ENCODE measurements at regions not wholly inside any gene's neighbourhood (a gene's known extent, or its start where the extent isn't known, plus 50 kb on each side); places are given as distances from the start of the nearest gene placed in this dataset.
"Not testable (repeated sequence)": the region's sequence is repeated elsewhere in the genome, so short reads cannot be mapped to it uniquely, and the experiment has no call there.

DNA sequence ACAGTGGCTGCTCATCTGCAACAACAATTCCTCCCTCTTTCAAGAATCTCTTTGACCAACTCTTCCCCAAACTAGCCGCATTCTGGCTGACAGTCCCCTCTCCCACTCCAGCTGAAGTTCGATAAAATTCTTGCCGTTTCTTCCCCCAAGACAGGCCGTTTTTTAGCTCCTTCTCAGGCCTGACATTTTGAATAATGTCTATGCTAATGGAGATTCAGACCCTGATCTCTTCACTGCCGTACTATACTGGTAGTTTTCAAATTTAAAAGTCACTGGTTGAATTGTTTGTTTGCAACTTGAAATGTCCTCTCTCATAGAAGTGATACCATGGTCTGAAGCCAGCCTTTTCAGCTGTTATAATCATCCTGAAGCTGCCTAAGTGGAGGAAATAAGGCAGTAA lies 65.9 kb upstream of the AMN1 start:
- no peak overlapping the region for H3K4me3 Mint-ChIP-seq
- TF ChIP-seq, protein P1, sequence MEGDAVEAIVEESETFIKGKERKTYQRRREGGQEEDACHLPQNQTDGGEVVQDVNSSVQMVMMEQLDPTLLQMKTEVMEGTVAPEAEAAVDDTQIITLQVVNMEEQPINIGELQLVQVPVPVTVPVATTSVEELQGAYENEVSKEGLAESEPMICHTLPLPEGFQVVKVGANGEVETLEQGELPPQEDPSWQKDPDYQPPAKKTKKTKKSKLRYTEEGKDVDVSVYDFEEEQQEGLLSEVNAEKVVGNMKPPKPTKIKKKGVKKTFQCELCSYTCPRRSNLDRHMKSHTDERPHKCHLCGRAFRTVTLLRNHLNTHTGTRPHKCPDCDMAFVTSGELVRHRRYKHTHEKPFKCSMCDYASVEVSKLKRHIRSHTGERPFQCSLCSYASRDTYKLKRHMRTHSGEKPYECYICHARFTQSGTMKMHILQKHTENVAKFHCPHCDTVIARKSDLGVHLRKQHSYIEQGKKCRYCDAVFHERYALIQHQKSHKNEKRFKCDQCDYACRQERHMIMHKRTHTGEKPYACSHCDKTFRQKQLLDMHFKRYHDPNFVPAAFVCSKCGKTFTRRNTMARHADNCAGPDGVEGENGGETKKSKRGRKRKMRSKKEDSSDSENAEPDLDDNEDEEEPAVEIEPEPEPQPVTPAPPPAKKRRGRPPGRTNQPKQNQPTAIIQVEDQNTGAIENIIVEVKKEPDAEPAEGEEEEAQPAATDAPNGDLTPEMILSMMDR (conservative IDR thresholded peaks at IDR 0.05), result no peak
- Histone ChIP-seq H3T11ph (ENCODE audit: low read length) (no peak overlapping the region), H4K91ac (ENCODE audit: insufficient read length, low read depth, low read length) (no peak overlapping the region), H3K56ac (ENCODE audit: insufficient read length, low read depth, low read length) (no peak overlapping the region), H2BK120ac (ENCODE audit: low read depth, low read length, poor library complexity, severe bottlenecking) (no peak overlapping the region), H4K20me1 (ENCODE audit: control insufficient read depth, insufficient read depth, insufficient read length) (no peaks in the 10 kb centered on the region), H4K5ac (ENCODE audit: insufficient read length, low read depth, low read length) (no peak overlapping the region), H3K4me2 (ENCODE audit: insufficient read depth, insufficient read length, low read length) (no peak overlapping the region), H2AFZ (ENCODE audit: low read length) (no peak overlapping the region), H3K18ac (ENCODE audit: insufficient read length, low read depth, low read length) (no peak overlapping the region), H4K8ac (replicated peaks; ENCODE audit: insufficient read length, low read depth, low read length) (no peak overlapping the region), H3K27me3 (ENCODE audit: insufficient read depth, low read length) (no peaks in the 10 kb centered on the region), H2BK20ac (ENCODE audit: low read depth, low read length, poor library complexity, severe bottlenecking) (no peak overlapping the region), H3K79me1 (ENCODE audit: insufficient read depth, low read depth, low read length, poor library complexity, severe bottlenecking) (no peaks in the 10 kb centered on the region), H3K23ac (ENCODE audit: insufficient read length, low read depth, low read length) (no peak overlapping the region), H2AK5ac (ENCODE audit: insufficient read length, low read length) (no peak overlapping the region), H3K9ac (ENCODE audit: extremely low read depth, insufficient read length, low read length) (no peak overlapping the region), H3K4me1 (ENCODE audit: insufficient read depth, low read length) (no peaks in the 10 kb centered on the region), H2BK5ac (ENCODE audit: insufficient read length, low read length) (no peak overlapping the region), H2BK12ac (ENCODE audit: insufficient read length, low read depth, low read length) (no peak overlapping the region), H2BK15ac (ENCODE audit: low read depth, low read length) (no peak overlapping the region), H3K14ac (ENCODE audit: insufficient read depth, low read length) (no peak overlapping the region), H3K79me2 (ENCODE audit: insufficient read depth, low read length) (no peaks in the 10 kb centered on the region), H3K4ac (ENCODE audit: low read depth, low read length) (no peak overlapping the region), H3K27ac (ENCODE audit: insufficient read length, low read depth, low read length) (no peak overlapping the region), H3K9me3 (ENCODE audit: control insufficient read depth, low read depth, low read length) (no peaks in the 10 kb centered on the region), H3K23me2 (ENCODE audit: insufficient read length, low read depth, low read length, poor library complexity, severe bottlenecking) (no peaks in the 10 kb centered on the region)
- H3K36me3 Mint-ChIP-seq (ENCODE audit: insufficient read depth in 1 of 3, low read depth in 3 of 3), result peaks cover 0 to 5% (median 0%) of the 10 kb centered on the region in 3 experiments; a peak in 2 of 7 replicates
- peaks cover 3 to 4% of the 10 kb centered on the region in 2 experiments; a peak in 2 of 5 replicates for H3K9me3 Mint-ChIP-seq
- DNase-seq, result no peak
- H3K4me1 Mint-ChIP-seq, result peaks cover 14 to 18% of the 10 kb centered on the region in 2 experiments
- no peaks in the 10 kb centered on the region; the same call in 1 of the 2 replicates for H3K27me3 Mint-ChIP-seq (ENCODE audit: low read depth)
- H3K27ac Mint-ChIP-seq, result peak overlapping the region in 2 of 3 experiments; percentile 8 to 16; a peak in 2 of 7 replicates
- no CpG with 5 or more reads among the region's 5 CpGs for WGBS (ENCODE audit: extremely low coverage, insufficient read length, low lambda C conversion rate)

DNA sequence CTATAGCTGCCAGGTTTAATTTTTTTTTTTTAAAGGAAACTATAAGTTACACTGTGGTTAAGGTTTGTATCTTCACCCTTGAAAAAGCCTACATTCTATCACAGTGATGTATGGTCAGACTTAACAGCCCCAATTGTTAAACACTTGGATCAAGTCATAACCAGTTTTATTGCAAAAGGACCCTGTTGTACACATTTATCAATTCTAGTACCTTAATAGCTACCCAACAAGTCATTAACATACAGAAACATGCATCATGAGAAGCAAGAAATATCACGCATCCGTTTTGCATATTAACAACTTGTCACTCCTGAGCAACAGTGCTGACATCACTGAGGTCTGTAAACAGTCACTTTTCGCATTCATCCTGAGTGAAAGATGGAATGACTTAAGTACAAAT lies 62.4 kb upstream of the AMN1 start:
- not testable (repeated sequence) for H3K23me2 ChIP-seq (ENCODE audit: insufficient read length, low read depth, low read length, poor library complexity, severe bottlenecking); H2BK20ac ChIP-seq (ENCODE audit: low read depth, low read length, poor library complexity, severe bottlenecking); H3K56ac ChIP-seq (ENCODE audit: insufficient read length, low read depth, low read length); H3K18ac ChIP-seq (ENCODE audit: insufficient read length, low read depth, low read length); H3K27ac Mint-ChIP-seq; H4K20me1 ChIP-seq (ENCODE audit: control insufficient read depth, insufficient read depth, insufficient read length); H3K9ac ChIP-seq (ENCODE audit: extremely low read depth, insufficient read length, low read length); H2AK5ac ChIP-seq (ENCODE audit: insufficient read length, low read length); H3K27me3 Mint-ChIP-seq (ENCODE audit: low read depth); H4K8ac ChIP-seq (replicated peaks; ENCODE audit: insufficient read length, low read depth, low read length); H2BK15ac ChIP-seq (ENCODE audit: low read depth, low read length); H3K79me2 ChIP-seq (ENCODE audit: insufficient read depth, low read length); H2BK120ac ChIP-seq (ENCODE audit: low read depth, low read length, poor library complexity, severe bottlenecking); H3K23ac ChIP-seq (ENCODE audit: insufficient read length, low read depth, low read length); H3K9me3 ChIP-seq (ENCODE audit: control insufficient read depth, low read depth, low read length); H3T11ph ChIP-seq (ENCODE audit: low read length); H2AFZ ChIP-seq (ENCODE audit: low read length); H3K4me2 ChIP-seq (ENCODE audit: insufficient read depth, insufficient read length, low read length); H3K14ac ChIP-seq (ENCODE audit: insufficient read depth, low read length); DNase-seq; H4K5ac ChIP-seq (ENCODE audit: insufficient read length, low read depth, low read length); H3K4me3 Mint-ChIP-seq; H4K91ac ChIP-seq (ENCODE audit: insufficient read length, low read depth, low read length); H2BK12ac ChIP-seq (ENCODE audit: insufficient read length, low read depth, low read length); H3K27me3 ChIP-seq (ENCODE audit: insufficient read depth, low read length); H3K27ac ChIP-seq (ENCODE audit: insufficient read length, low read depth, low read length); H3K79me1 ChIP-seq (ENCODE audit: insufficient read depth, low read depth, low read length, poor library complexity, severe bottlenecking); H2BK5ac ChIP-seq (ENCODE audit: insufficient read length, low read length); H3K4ac ChIP-seq (ENCODE audit: low read depth, low read length); H3K9me3 Mint-ChIP-seq; H3K4me1 ChIP-seq (ENCODE audit: insufficient read depth, low read length); H3K36me3 Mint-ChIP-seq (ENCODE audit: insufficient read depth in 1 of 3, low read depth in 3 of 3)
- H3K4me1 Mint-ChIP-seq, result peaks cover 9 to 10% of the 10 kb centered on the region in 2 experiments
- WGBS (ENCODE audit: extremely low coverage, insufficient read length, low lambda C conversion rate), result no CpG with 5 or more reads among the region's 3 CpGs
